HepG2 (cell line): ENCODE measurements at regions not wholly inside any gene's neighbourhood (a gene's known extent, or its start where the extent isn't known, plus 50 kb on each side); places are given as distances from the start of the nearest gene placed in this dataset.

Source experiments
- ATAC-seq: fragments of 200-7000 bp; cut with Tn5 transposase; 3 replicates; pipeline ENCODE4 v1.9.1; 2020; ENCODE audit warnings: mild to moderate bottlenecking, moderate library complexity
- BruUV-seq: library from RNA; stranded (reverse); fragments of 400-500 nt; replicated peaks from 2 replicates; lab custom pipeline; 2021; lab: Mats Ljungman, UMichigan
- CTCF ChIA-PET: fragments of 300-600 bp; formaldehyde crosslinking; extraction: SDS; loops from one replicate; lab custom pipeline; 2021; ENCODE audit warnings: low total read pairs, inconsistent platforms, low intra/inter-chr PET ratio; lab: Yijun Ruan, JAX
- POLR2A ChIA-PET: fragments of 350-600 bp; sonication (Branson Sonifier 250); formaldehyde crosslinking; loops from one replicate; lab custom pipeline; 2020; ENCODE audit warnings: antibody characterized with exemption, inconsistent platforms; lab: Yijun Ruan, JAX
- DNase-seq: peaks from one replicate; pipeline ENCODE4 v3.0.0-alpha.2; 2015; ENCODE audit warnings: low spot score
- FAIRE-seq: peaks from 3 replicates; lab custom pipeline; 2011; peaks lifted over from hg19 to GRCh38; lab: Jason Lieb, UNC
- H2AFZ ChIP-seq: one replicate; pipeline ENCODE4 v1.6.1; 2011; ENCODE audit warnings: low read length, inconsistent platforms
- H3K27ac ChIP-seq: fragments of 300-600 bp; 3 replicates; pipeline ENCODE4 v1.8.0; 2011; ENCODE audit warnings: mixed run types, mild to moderate bottlenecking, mixed read lengths, low read length, inconsistent platforms; ENCODE audit not compliant: insufficient read depth; ENCODE audit errors: extremely low read length
- H3K27me3 ChIP-seq, 2 experiments: fragments of 200-600 bp in 1 of 2; 2 replicates in 1 of 2; 3 replicates in 1 of 2; pipeline versions ENCODE4 v1.6.0 to v1.8.0; 2011; ENCODE audit warnings: low read length in 2 of 2, mild to moderate bottlenecking in 2 of 2, moderate library complexity in 2 of 2, inconsistent platforms in 1 of 2; ENCODE audit not compliant: insufficient read depth in 2 of 2, control insufficient read depth in 1 of 2
- H3K36me3 ChIP-seq, 2 experiments: fragments of 200-600 bp in 1 of 2; replicated peaks in 1 of 2; 2 replicates in 1 of 2; 3 replicates in 1 of 2; pipeline versions ENCODE4 v1.5.1 to v1.8.0; 2011; ENCODE audit warnings: low read length in 2 of 2, inconsistent platforms in 1 of 2; ENCODE audit not compliant: insufficient read depth in 2 of 2, control insufficient read depth in 1 of 2
- H3K4me1 ChIP-seq: 2 replicates; pipeline ENCODE4 v1.5.1; 2012; ENCODE audit warnings: low read length, inconsistent platforms; ENCODE audit not compliant: insufficient read depth
- H3K4me2 ChIP-seq: 2 replicates; pipeline ENCODE4 v1.6.0; 2011; ENCODE audit warnings: low read depth, low read length, inconsistent platforms
- H3K4me3 ChIP-seq, 3 experiments: fragments of 200-600 bp in 1 of 3; sonication (generic), shearing (Covaris generic) in 1 of 3; replicated peaks in 1 of 3; 2 replicates each; pipeline ENCODE4 v1.5.1; 2011 to 2016; ENCODE audit warnings: low read length in 3 of 3, inconsistent platforms in 2 of 3, low read depth in 2 of 3, mild to moderate bottlenecking in 2 of 3, control low read depth in 1 of 3, mixed read lengths in 1 of 3; ENCODE audit not compliant: insufficient read depth in 1 of 3
- H3K79me2 ChIP-seq: one replicate; pipeline ENCODE4 v1.6.1; 2011; ENCODE audit warnings: low read length, inconsistent platforms; ENCODE audit not compliant: insufficient read depth
- H3K9ac ChIP-seq: 2 replicates; pipeline ENCODE4 v1.6.0; 2011; ENCODE audit warnings: mild to moderate bottlenecking, low read depth, low read length, inconsistent platforms; ENCODE audit not compliant: insufficient read depth
- H3K9me3 ChIP-seq: 2 replicates; pipeline ENCODE4 v1.5.1; 2012; ENCODE audit warnings: mild to moderate bottlenecking, low read length
- H4K20me1 ChIP-seq: 2 replicates; pipeline ENCODE4 v1.6.0; 2011; ENCODE audit warnings: inconsistent platforms, mild to moderate bottlenecking, low read length, moderate library complexity; ENCODE audit not compliant: insufficient read depth
- ARNT2 ChIP-seq: sonication (generic); formaldehyde crosslinking; IDR thresholded peaks from 2 replicates; pipeline ENCODE4 v1.8.0; 2022; ENCODE audit warnings: mild to moderate bottlenecking, low read depth, missing genetic modification reagents, moderate library complexity
- BATF2 ChIP-seq: sonication (generic); formaldehyde crosslinking; IDR thresholded peaks from 2 replicates; pipeline ENCODE4 v1.8.0; 2022; ENCODE audit warnings: mild to moderate bottlenecking, missing genetic modification reagents, moderate library complexity
- CEBPB ChIP-seq: IDR thresholded peaks from 2 replicates; pipeline ENCODE4 v1.6.1; 2011; ENCODE audit warnings: low read depth, low read length, improper control_type of control experiment, borderline replicate concordance
- CERS6 ChIP-seq: sonication (generic); formaldehyde crosslinking; IDR thresholded peaks from 2 replicates; pipeline ENCODE4 v1.5.0; 2020; ENCODE audit warnings: missing genetic modification reagents
- MED1 ChIP-seq: sonication (generic); formaldehyde crosslinking; IDR thresholded peaks from 2 replicates; pipeline ENCODE4 v1.4.0; 2020; ENCODE audit warnings: missing genetic modification reagents
- MNT ChIP-seq: fragments of 450-650 bp; IDR thresholded peaks from 2 replicates; pipeline ENCODE4 v1.6.1; 2016
- RNF2 ChIP-seq: fragments of 450-650 bp; conservative IDR thresholded peaks from 2 replicates; pipeline ENCODE4 v1.6.1; 2016; ENCODE audit warnings: low read depth
- SMYD3 ChIP-seq: sonication (generic); formaldehyde crosslinking; IDR thresholded peaks from 2 replicates; pipeline ENCODE4 v1.8.1; 2023; ENCODE audit warnings: mild to moderate bottlenecking, missing genetic modification reagents
- TAF1 ChIP-seq: sonication (generic); formaldehyde crosslinking; IDR thresholded peaks from 2 replicates; pipeline ENCODE4 v1.4.0; 2020; ENCODE audit warnings: missing genetic modification reagents
- ZGPAT ChIP-seq: IDR thresholded peaks from 2 replicates; pipeline ENCODE4 v1.6.1; 2016; ENCODE audit warnings: mild to moderate bottlenecking
- ZNF30 ChIP-seq: sonication (generic); formaldehyde crosslinking; IDR thresholded peaks from 2 replicates; pipeline ENCODE4 v1.5.0; 2020; ENCODE audit warnings: mild to moderate bottlenecking, missing genetic modification reagents
- ZNF326 ChIP-seq: sonication (generic); formaldehyde crosslinking; IDR thresholded peaks from 2 replicates; pipeline ENCODE4 v1.4.0; 2020; ENCODE audit warnings: missing genetic modification reagents, borderline replicate concordance
- ZNF501 ChIP-seq: sonication (generic); formaldehyde crosslinking; IDR thresholded peaks from 2 replicates; pipeline ENCODE4 v1.5.1; 2020; ENCODE audit warnings: mild to moderate bottlenecking, moderate library complexity, missing genetic modification reagents
- ZNF7 ChIP-seq: IDR thresholded peaks from 2 replicates; pipeline ENCODE4 v1.6.1; 2016; ENCODE audit warnings: missing biosample characterization, missing genetic modification reagents
- WGBS: methylation state at CpG from one replicate; pipeline ENCODE4 v1.1.6; 2017; ENCODE audit warnings: low lambda C conversion rate; 5-methylcytosine and 5-hydroxymethylcytosine counted together
- in situ Hi-C: cut with HindIII; loops from 2 replicates; pipeline ENCODE4 v1.10.0; 2017; ENCODE audit warnings: low pct_unique_long_range_greater_than_20kb; ENCODE audit not compliant: extremely low pct_ligation_motif_present
- intact Hi-C: fragments of 100-400 bp; cut with micrococcal nuclease; formaldehyde crosslinking; loops from one replicate; pipeline ENCODE4 v1.10.0; 2022; ENCODE audit not compliant: unreplicated experiment

GRCh38 chr13:22270881-22271280, 600.0 kb downstream of the FGF9 start (continued):
- TF ChIP-seq ZGPAT, result no peak

- TF ChIP-seq TAF1 (no peak), CEBPB (peak; percentile 54; the same call in 1 of the 2 replicates)
- Histone ChIP-seq H3K4me2 (no peak overlapping the region), H3K4me1 (no peaks in the 10 kb centered on the region), H3K27me3 (0 out of 5 replicates have a peak, but pooled peaks cover 0 to 3% of the 10 kb centered on the region in 2 experiments), H2AFZ (no peak overlapping the region), H3K9ac (no peak overlapping the region), H3K36me3 (no peaks in the 10 kb centered on the region), H3K27ac (no peak overlapping the region), H3K79me2 (no peaks in the 10 kb centered on the region), H4K20me1 (no peaks in the 10 kb centered on the region), H3K9me3 (no peaks in the 10 kb centered on the region), H3K4me3 (no peak overlapping the region)
- intact Hi-C loops (no loop called here), in situ Hi-C loops (no loop called here)
- 0% methylated on average over 2 of the region's 2 CpGs for WGBS
- POLR2A ChIA-PET, result no interaction called here
- DNase-seq (no peak), ATAC-seq (no peak), FAIRE-seq (no peak)
- CTCF ChIA-PET, result no interaction called here
- BruUV-seq, result no TSS peak
Measured at GRCh38 chr13:22271903-22272302, 601.0 kb downstream of the FGF9 start.

- Histone ChIP-seq H2AFZ (no peak overlapping the region), H3K27me3 (no peaks in the 10 kb centered on the region), H3K9ac (no peak overlapping the region), H4K20me1 (no peaks in the 10 kb centered on the region), H3K9me3 (no peaks in the 10 kb centered on the region), H3K4me1 (no peaks in the 10 kb centered on the region), H3K4me3 (no peak overlapping the region), H3K27ac (no peak overlapping the region), H3K79me2 (no peaks in the 10 kb centered on the region), H3K36me3 (no peaks in the 10 kb centered on the region), H3K4me2 (no peak overlapping the region)
- BruUV-seq, result no TSS peak
- no peak for ATAC-seq
- in situ Hi-C loops (loop anchor here (25.0 kb wide), 1 partner anchor 638 kb away; no protein-coding TSS in a partner anchor), intact Hi-C loops (no loop called here)
- CTCF ChIA-PET, result no interaction called here
- POLR2A ChIA-PET, result no interaction called here
- FAIRE-seq, result no peak
- DNase-seq, result no peak
- TF ChIP-seq ARNT2 (CRISPR knock-in tag) (no peak), SMYD3 (CRISPR knock-in tag) (no peak), ZNF326 (CRISPR knock-in tag) (no peak), ZNF501 (CRISPR knock-in tag) (no peak), MNT (no peak), BATF2 (CRISPR knock-in tag) (no peak), CERS6 (CRISPR knock-in tag) (no peak), ZNF30 (no peak), MED1 (CRISPR knock-in tag) (no peak), RNF2 (no peak), ZNF7 (CRISPR knock-in tag) (no peak)
- 61% methylated on average over 3 of the region's 3 CpGs for WGBS
Measured at GRCh38 chr13:22275393-22275792, 604.5 kb downstream of the FGF9 start.
